Astrocyte (in vitro differentiated cells and primary cell): ENCODE measurements at regions not wholly inside any gene's neighbourhood (a gene's known extent, or its start where the extent isn't known, plus 50 kb on each side); places are given as distances from the start of the nearest gene placed in this dataset.

ENCODE experiments used
- EZH2 ChIP-seq: IDR thresholded peaks from 2 replicates; pipeline ENCODE4 v1.6.1; 2012; ENCODE audit warnings: mild to moderate bottlenecking, low read length, inconsistent platforms; ENCODE audit not compliant: insufficient read depth
- TF ChIP-seq, protein P1 (sequence below): IDR thresholded peaks from 2 replicates; pipeline ENCODE4 v1.5.1; 2011; ENCODE audit warnings: low read depth, mild to moderate bottlenecking, inconsistent platforms, low read length, moderate library complexity; ENCODE audit not compliant: insufficient read depth

DNA sequence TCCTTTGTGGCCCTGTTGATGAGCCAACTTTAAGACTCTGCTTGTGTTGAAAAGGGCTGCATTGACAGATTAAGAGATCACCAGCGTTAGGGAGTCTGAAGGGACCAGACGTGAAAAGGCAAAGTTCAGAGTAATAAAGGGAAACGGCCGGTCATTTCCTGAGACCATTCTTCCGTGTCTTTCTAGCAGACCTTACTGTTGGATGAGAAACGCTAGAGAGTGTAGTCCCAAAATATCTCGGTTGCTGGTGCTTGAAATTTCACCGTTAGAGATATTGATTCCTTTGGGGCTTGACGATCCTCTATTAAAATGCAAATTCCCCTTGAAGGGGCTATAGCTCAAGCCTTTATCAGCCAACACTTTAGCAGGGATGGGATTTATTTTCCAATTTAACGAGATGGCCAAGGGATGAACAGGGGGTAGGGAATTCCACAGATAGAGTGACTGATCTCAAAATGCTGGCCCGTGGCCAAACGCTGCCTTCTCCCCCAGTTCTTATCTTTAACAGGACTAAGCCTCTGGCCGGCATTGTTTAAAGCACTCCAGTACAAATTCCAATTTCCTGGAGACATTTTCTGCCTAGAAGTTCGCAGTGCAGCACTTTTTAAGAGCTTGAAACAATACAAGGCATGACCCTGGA, 250.4 kb downstream of the TJP1 start:
- TF ChIP-seq, protein P1, sequence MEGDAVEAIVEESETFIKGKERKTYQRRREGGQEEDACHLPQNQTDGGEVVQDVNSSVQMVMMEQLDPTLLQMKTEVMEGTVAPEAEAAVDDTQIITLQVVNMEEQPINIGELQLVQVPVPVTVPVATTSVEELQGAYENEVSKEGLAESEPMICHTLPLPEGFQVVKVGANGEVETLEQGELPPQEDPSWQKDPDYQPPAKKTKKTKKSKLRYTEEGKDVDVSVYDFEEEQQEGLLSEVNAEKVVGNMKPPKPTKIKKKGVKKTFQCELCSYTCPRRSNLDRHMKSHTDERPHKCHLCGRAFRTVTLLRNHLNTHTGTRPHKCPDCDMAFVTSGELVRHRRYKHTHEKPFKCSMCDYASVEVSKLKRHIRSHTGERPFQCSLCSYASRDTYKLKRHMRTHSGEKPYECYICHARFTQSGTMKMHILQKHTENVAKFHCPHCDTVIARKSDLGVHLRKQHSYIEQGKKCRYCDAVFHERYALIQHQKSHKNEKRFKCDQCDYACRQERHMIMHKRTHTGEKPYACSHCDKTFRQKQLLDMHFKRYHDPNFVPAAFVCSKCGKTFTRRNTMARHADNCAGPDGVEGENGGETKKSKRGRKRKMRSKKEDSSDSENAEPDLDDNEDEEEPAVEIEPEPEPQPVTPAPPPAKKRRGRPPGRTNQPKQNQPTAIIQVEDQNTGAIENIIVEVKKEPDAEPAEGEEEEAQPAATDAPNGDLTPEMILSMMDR, result no peak
- TF ChIP-seq EZH2, result no peak
